HUDEP-2 (cell line): ENCODE measurements at regions not wholly inside any gene's neighbourhood (a gene's known extent, or its start where the extent isn't known, plus 50 kb on each side); places are given as distances from the start of the nearest gene placed in this dataset.

Source experiments
- DNase-seq, 76 experiments: peaks; one replicate each; lab custom pipeline; 2025; ENCODE audit not compliant: unreplicated experiment in 76 of 76; lab: John Stamatoyannopoulos, UW

DNA sequence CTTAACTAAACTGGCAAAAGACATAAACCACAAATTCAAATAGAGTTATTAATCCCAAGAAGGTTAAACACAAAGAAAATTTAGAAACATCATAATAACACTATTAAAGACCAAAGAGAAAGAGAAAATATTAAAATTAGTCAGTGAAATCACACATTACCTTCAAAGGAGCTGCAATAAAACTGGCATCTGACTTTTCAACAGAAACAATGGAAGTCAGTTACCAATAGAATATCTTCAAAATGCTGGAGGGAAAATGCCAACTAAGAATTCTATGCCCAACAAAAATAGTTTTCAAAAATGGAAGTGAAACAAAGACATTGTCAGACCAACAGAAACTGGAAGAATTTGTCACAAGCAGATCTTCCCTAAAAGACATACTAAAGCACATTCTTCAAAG, 68.7 kb upstream of the RNF7 start:
- no peak for DNase-seq

DNA sequence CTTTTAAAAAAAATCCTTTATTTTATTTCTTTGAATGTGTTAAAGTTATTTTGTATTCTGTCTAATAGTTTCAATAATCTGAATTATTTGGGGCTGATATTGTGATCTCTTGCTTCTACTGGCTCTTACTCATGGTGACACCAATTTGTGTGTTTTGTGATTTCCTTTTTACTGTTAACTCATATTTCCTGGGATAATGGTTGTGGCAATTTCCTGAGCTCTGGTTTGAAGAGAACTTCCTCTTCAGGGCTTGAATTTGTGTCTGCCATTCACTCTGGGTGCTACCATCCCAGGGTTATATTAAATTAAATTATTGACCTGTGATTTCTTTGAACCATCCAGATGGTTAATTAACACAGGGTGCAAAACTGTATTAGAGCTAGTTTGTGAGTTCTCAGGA, 60.4 kb upstream of the RNF7 start:
- no peak for DNase-seq

DNA sequence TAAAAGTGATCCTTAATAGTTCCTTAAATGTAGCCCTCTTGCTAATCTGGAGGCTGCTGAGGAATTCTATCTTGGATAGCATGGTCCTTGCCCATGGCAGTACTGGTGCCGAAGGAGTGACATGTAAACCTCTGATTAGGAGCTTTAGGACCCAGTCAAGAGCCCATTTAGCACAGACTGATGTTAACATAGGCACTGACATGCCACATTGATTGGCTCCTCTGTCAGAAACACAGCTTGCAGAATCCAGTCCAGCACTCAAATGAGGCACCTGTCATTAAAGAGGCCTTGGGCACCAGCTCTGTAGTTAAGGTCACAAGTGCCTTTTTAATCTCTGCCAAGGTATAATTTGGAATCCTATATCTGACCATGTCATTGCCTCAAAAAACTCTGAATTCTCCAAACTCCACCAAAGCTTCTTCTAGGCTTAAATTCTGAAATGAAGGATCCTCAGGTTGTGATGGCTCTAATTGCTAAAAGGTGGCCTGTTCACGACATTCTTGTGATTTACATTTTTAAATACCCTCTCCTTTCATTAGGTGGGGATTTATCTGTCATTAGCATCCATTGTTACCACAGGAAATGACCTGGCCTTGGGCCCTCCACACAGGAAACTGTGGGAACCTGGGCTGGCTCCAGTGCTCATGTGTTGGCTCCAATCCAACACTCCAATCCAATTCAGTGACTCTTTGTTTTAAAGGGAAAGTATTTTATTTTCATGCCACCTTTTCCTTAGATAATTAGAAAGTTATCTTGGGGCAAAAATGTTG, 57.3 kb upstream of the RNF7 start:
- no peak for DNase-seq

DNA sequence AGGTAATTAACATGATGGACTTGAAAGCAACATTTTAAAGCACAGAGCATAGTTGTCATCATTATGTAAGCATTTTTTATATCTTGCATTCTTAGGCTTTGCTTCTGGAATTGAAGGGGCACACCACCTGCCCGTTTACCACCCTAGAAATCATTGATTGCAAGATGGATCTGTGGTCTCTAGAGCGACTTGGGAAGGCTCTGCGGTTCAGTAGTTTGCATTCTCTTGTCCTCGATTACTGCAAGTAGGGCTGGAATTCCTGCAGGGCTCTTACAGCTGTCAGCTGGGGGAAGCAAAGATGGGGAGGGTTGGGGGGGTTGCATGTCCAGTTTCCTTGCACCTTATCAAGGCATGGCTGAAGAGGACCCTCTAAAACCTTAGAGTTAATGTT, 56.7 kb upstream of the RNF7 start:
- no peak for DNase-seq

DNA sequence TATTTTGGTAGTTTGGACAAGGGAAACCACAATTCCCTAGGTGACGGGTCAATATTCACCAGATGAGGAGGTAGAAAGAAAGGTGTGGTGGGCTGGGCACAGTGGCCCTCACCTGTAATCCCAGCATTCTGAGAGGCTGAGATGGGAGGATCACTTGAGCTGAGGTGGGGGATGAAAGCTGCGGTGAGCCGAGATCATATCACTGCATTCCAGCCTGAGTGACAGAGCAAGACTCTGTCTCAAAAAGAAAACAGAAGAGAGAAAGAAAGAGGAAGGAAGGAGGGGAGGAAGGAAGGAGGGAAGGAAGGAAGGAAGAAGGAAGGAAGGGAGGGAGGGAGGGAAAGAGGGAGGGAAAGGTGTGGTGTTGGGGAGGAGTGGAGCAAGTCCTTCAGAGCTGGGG, 56.1 kb upstream of the RNF7 start:
- DNase-seq, result no peak

DNA sequence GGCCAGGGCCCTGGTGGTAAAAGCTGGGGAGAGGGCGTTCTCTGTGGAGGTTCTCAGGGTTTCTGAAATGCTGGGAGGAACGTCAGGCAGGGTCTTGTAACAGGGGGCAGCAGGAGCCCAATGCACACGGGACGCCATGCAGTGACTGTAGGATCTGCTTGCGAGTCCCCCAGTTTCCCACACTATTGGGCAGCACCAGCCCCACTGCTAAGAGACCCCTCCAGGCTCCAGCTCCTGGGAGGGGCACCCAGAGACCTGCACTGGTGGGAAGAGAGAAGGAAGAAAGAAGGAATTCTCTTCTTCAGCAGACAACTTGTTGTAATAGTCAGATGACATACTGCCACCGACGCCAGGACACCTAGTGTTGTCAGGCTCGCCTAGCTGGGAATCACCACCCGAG, 55.2 kb upstream of the RNF7 start:
- no peak for DNase-seq

DNA sequence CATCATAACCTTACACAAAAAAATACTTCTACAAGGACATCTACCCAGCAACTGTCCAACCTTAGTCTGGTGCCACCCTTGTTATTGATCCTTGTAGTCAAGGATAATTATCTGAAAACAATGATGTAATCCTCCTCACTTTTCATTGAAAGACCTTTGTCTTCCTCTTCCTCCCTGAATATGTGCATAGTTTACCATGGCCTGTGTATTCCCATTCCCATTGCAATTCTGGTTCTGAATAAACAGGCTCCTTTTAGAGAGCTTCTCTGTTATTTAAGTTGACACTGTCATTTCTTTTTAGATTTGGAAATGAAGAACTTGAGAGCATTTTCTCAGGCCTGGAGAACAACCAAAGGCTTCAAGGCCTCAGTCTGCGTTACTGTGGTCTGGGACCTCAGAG, 53.3 kb upstream of the RNF7 start:
- DNase-seq, result no peak

DNA sequence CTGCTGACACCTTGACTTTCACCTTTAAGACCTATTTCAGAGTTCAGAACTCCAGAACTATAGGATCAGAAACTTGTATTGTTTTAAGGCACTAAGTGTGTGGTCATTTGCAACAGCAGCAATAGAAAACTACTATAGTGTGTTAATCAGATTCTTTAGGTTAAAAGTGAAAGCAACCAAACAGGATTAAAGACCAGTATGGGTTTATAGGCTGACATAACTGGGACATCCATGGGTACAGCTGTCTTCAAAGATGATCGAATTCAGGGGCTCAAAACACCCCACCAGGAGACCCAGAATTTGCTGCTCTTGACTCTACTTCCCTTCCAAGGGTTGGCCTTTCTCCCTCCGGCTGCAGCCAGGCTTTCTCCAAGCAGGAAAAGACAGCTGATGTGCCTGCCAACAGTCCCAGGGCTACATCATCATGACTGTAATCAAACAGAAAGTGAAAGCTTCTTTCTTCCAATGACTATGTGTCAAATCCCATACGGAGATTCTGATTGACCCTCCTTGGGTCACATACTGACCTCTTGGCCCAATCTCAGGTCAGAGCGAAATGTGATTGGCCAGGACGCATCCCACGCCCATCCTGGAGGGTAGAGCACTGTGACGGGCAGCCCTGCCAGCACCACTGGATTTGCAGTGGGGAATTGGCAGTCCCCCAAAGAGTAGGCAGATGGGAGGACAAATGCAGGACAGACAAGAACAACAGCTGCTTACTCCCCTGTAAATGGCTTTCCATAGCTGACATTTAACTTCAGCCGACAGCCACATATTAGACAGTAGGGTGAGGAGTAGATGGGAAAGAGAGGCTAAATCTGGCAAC, 51.4 kb upstream of the RNF7 start:
- peak in 4 of 76 experiments; percentile 0 to 15 (median 10) for DNase-seq
